ENCODE measurements at regions not wholly inside any gene's neighbourhood (a gene's known extent, or its start where the extent isn't known, plus 50 kb on each side); places are given as distances from the start of the nearest gene placed in this dataset.

DNA sequence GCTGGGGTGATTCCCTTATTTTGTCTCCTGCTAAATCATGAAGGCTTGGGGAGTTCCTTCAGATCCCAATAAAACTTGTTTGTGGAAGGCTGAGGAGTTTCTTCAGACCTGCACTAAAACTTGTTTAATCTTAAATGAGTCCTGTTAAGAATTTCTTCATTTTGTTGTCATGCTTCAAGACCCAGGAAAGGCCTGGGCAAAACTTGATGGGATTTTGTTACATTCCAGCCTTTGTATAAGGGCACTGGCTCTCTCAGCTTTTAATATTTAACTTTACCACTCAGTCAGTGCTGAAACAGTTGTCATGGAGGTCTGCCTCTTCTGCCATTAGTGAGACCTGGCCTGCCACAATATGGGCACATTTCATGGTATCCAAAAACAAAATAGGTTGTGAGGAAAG is 699.0 kb downstream of the ETS1 start:
- H3K4me3 Mint-ChIP-seq = no peak overlapping the region
- H3K4me1 Mint-ChIP-seq = no peaks in the 10 kb centered on the region
- H3K27ac Mint-ChIP-seq = no peak overlapping the region
- peaks cover 11 to 30% (median 16%) of the 10 kb centered on the region in 7 donors for H3K9me3 Mint-ChIP-seq
- H3K36me3 Mint-ChIP-seq = peaks cover 5 to 9% of the 10 kb centered on the region in 2 donors
- H3K27me3 Mint-ChIP-seq = peaks cover 0 to 10% (median 0%) of the 10 kb centered on the region in 3 donors
- DNase-seq (no peak), ATAC-seq (ENCODE audit: low read depth in 2 of 2) (no peak)

DNA sequence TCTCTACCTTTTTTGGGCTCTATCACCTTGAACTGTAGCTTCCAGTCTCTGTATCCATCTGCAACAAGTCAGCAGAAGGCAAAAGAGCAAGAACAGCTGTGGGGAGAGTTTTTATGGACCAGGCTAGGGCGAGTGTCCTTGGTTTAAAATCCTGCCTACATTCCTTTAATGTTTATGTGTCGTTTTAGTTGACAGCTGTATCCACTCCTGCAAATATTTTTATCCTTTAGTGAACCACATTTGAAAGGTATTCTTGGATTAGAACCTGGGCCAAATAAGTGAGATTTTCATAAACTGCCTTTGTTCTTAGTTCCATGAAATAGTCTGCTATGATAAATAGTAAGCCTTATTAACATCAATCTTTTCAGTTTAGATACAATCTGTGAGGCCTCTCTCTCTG is 712.2 kb downstream of the ETS1 start:
- H3K27me3 Mint-ChIP-seq = no peaks in the 10 kb centered on the region
- H3K36me3 Mint-ChIP-seq = no peaks in the 10 kb centered on the region

DNA sequence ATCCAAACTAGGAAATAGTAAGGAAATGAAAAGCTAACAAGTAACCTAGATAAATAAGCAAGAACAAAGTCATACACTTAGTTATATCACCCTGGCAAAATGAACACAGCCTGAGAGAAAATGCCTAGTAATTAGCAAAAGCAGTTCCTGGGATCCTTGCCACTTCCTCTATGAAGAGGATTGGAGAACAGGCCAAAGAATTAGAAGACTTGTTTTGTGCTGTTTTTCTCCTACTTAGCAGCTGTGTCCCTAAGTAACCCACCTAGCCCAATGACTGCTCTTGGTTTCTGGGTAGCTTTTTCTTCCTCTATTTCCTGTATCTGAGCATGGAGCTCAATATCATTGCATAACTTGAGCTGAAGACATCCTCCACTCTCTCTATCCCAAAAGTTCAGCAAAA is 713.9 kb downstream of the ETS1 start:
- no peak overlapping the region for H3K4me3 Mint-ChIP-seq
- ATAC-seq (ENCODE audit: low read depth in 2 of 2) = no peak
- H3K27me3 Mint-ChIP-seq = no peaks in the 10 kb centered on the region
- no peak for DNase-seq
- H3K4me1 Mint-ChIP-seq = no peaks in the 10 kb centered on the region
- peaks cover 0 to 7% (median 0%) of the 10 kb centered on the region in 7 donors for H3K9me3 Mint-ChIP-seq
- H3K36me3 Mint-ChIP-seq = no peaks in the 10 kb centered on the region
- H3K27ac Mint-ChIP-seq = no peak overlapping the region

More for the DNA sequence above, 712.2 kb downstream of the ETS1 start:
- ATAC-seq (ENCODE audit: low read depth in 2 of 2) (no peak), DNase-seq (no peak)
- H3K4me3 Mint-ChIP-seq = no peak overlapping the region
- H3K9me3 Mint-ChIP-seq = peaks cover 0 to 7% (median 0%) of the 10 kb centered on the region in 7 donors
- no peaks in the 10 kb centered on the region for H3K4me1 Mint-ChIP-seq
- H3K27ac Mint-ChIP-seq = no peak overlapping the region

DNA sequence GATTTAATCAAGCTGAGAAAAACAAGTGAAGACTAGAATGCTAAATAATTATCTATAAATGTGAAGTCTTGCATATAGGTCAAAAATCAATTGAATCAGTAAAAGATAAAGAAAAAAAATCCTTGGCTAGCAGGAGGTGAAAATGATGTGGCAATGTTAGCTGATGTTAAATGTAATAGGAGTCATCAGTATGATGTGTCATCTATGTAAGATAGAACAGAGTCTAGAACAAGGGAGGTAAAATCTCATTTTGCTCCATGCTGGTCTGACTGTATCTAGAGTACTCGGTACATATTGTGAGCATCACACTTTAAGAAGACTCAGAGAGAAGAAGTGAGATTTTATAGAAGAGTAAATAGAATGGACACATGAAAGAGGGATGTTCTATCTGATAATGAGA is 721.2 kb downstream of the ETS1 start:
- H3K27me3 Mint-ChIP-seq = no peaks in the 10 kb centered on the region
- H3K9me3 Mint-ChIP-seq = peaks cover 0 to 4% (median 2%) of the 10 kb centered on the region in 7 donors
- DNase-seq (no peak), ATAC-seq (ENCODE audit: low read depth in 2 of 2) (no peak)
- H3K4me1 Mint-ChIP-seq = no peaks in the 10 kb centered on the region
- no peaks in the 10 kb centered on the region for H3K36me3 Mint-ChIP-seq
- no peak overlapping the region for H3K27ac Mint-ChIP-seq
- H3K4me3 Mint-ChIP-seq = no peak overlapping the region

DNA sequence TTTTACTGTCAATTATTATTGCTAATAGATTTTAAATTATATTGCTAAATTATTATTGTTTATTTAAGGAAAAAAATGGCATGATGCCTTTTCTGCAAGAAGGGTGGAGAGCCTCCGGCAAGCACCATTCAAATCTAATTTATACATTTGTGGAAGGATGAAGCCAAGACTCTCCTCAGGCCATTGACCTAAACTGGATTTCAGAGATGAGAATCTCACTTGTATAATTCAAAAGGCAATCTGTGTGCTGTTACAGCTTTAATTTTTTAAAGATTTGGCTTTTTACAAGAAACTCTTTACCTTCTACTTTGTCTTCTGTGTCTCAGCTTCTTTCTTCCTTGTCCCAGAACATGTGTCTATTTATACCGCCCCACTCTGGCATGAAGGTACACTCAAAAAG is 722.5 kb downstream of the ETS1 start:
- H3K27me3 Mint-ChIP-seq = no peaks in the 10 kb centered on the region
- H3K9me3 Mint-ChIP-seq = peaks cover 0 to 8% (median 2%) of the 10 kb centered on the region in 7 donors
- DNase-seq (no peak), ATAC-seq (ENCODE audit: low read depth in 2 of 2) (no peak)
- H3K4me3 Mint-ChIP-seq = no peak overlapping the region
- no peaks in the 10 kb centered on the region for H3K4me1 Mint-ChIP-seq
- no peak overlapping the region for H3K27ac Mint-ChIP-seq
- H3K36me3 Mint-ChIP-seq = no peaks in the 10 kb centered on the region

DNA sequence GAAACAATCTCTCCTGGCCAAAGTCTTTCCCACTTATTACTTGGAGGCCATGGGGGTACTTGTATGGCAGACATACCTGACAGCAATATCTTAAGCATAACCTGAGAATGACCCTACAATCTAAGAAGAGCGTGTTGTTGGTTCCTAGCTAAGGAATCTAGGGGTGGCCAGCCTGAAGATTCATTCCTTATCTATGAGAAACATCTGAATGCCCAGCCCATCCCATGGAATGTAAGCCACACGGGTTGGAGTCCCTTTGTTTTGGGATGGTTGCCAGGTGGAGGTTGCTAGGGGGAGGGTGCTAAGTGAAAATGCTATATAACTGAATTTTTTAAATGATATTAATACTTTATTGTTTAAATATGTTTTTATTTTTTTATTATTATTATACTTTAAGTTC is 725.0 kb downstream of the ETS1 start:
- no peak for ATAC-seq (ENCODE audit: low read depth in 2 of 2)
- no peak overlapping the region for H3K4me3 Mint-ChIP-seq

DNA sequence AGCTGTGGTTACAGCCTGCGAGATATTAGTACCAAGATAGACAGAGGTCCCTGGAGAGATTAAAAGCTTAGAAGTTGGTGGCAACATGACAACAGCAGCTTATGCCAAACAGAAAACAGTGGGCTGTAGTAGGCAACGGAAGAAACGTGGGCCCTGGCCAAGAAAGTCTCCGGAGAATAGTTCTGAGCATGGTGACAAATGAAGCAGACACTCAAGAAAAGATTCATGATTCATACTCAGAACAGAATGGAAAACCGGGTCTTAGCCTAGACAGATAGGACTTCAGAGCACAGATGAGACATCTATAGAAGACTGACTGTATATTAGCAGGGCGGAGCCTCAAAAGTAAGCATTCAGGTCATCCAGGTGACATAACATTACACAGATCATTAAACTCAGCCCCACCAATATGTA is 727.4 kb downstream of the ETS1 start:
- peak overlapping the region in 1 of 6 donors; percentile 13 for H3K27ac Mint-ChIP-seq
- H3K36me3 Mint-ChIP-seq = no peaks in the 10 kb centered on the region
- no peak for DNase-seq
- H3K4me3 Mint-ChIP-seq = no peak overlapping the region
- peaks cover 0 to 5% (median 0%) of the 10 kb centered on the region in 3 donors for H3K27me3 Mint-ChIP-seq
- no peaks in the 10 kb centered on the region for H3K4me1 Mint-ChIP-seq
- peaks cover 0 to 8% (median 0%) of the 10 kb centered on the region in 7 donors for H3K9me3 Mint-ChIP-seq
- ATAC-seq (ENCODE audit: low read depth in 2 of 2) = no peak

More for the DNA sequence above, 725.0 kb downstream of the ETS1 start:
- Mint-ChIP-seq H3K27ac (no peak overlapping the region), H3K27me3 (no peaks in the 10 kb centered on the region), H3K36me3 (no peaks in the 10 kb centered on the region), H3K9me3 (peaks cover 0 to 8% (median 2%) of the 10 kb centered on the region in 7 donors), H3K4me1 (no peaks in the 10 kb centered on the region)
- DNase-seq = no peak

DNA sequence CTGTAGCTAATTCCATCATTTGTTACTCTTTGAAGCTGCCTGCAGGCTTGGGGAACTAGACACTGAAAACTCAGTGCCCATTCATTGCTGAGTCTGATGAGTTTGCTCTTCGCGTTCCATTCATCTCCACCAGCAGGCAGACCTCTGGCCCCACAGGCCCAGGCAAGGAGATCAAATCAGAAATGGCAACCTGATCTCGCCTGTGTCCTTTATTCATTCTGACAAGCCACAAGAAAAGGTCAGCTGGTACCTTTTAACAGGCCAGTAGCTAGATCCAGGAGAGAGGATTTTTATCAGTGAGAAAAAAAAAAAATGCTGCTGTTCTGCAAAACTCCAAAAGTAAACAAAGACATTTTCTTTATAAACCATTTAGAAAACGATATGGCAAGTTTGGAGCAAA is 742.5 kb downstream of the ETS1 start:
- Mint-ChIP-seq H3K4me3 (no peak overlapping the region), H3K27ac (no peak overlapping the region)

DNA sequence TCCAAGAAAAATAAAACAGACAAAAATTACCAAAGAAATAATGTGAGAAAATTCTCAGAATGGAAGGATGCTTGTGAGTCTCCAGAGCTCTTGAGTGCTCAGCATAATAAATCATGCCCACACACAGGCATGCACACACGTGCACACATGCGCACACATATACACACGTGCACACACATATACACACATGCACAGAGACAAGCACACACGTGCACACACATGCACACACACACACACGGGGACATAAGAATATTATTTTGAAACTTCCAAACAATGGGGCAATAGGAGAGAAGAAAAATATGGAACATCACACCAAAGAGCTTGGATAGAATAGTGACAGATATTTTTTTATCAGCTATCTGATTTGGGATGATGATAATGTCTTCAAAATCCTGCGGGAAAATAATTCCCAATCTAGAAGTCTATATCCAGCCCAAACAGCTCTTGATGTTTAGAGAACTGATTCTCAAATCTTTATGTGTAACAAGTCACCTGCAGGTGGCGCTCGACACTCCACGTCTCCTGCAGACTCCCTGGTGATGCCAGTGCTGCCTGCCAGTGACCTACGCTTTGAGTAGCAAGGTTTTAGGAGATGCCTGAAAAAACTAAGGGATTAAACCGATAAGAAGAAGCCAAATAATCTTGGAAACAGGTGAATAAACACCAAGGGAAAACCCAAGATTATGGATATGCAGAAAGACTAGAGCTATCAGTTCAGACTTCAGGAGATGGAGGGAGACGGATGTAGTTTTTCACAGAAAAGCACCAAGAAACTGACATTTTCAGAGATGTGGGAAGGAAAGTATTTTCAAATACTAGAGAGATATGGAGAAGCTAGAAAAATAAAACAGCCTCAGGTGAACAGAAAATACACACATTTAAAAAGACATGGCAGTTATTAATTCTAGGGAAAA is 743.6 kb downstream of the ETS1 start:
- H3K4me1 Mint-ChIP-seq = no peaks in the 10 kb centered on the region
- peaks cover 0 to 4% (median 0%) of the 10 kb centered on the region in 7 donors for H3K9me3 Mint-ChIP-seq
- ATAC-seq (ENCODE audit: low read depth in 2 of 2) (no peak), DNase-seq (no peak)
- H3K27me3 Mint-ChIP-seq = peaks cover 0 to 5% (median 0%) of the 10 kb centered on the region in 3 donors
- no peak overlapping the region for H3K4me3 Mint-ChIP-seq
- H3K36me3 Mint-ChIP-seq = no peaks in the 10 kb centered on the region
- H3K27ac Mint-ChIP-seq = no peak overlapping the region

More for the DNA sequence above, 742.5 kb downstream of the ETS1 start:
- ATAC-seq (ENCODE audit: low read depth in 2 of 2) (no peak), DNase-seq (no peak)
- H3K27me3 Mint-ChIP-seq = peaks cover 0 to 5% (median 0%) of the 10 kb centered on the region in 3 donors
- H3K36me3 Mint-ChIP-seq = no peaks in the 10 kb centered on the region
- H3K9me3 Mint-ChIP-seq = peaks cover 0 to 4% (median 0%) of the 10 kb centered on the region in 7 donors
- no peaks in the 10 kb centered on the region for H3K4me1 Mint-ChIP-seq

DNA sequence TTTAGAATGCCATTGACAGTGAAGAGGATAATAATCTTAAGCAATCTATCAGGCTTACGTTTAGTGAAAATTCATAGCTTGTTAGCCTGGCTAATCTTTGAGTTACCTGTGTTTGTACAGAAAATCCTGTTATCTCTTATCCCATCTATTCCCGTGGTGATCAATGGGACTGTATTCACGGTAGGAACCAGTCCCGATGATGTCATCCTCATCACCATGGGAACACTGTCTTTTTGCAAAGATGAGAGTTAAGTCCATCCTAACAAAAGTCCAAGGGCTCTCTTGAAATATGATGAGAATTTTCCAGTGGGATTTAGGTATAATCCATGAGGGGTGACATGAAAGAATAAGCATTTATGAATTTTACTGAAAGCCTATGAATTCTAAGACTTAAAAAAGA is 762.2 kb downstream of the ETS1 start:
- Mint-ChIP-seq H3K4me3 (no peak overlapping the region), H3K9me3 (no peaks in the 10 kb centered on the region), H3K4me1 (no peaks in the 10 kb centered on the region), H3K27me3 (peaks cover 0 to 12% (median 4%) of the 10 kb centered on the region in 3 donors), H3K36me3 (no peaks in the 10 kb centered on the region), H3K27ac (no peak overlapping the region)
- no peak for DNase-seq
- no peak for ATAC-seq (ENCODE audit: low read depth in 2 of 2)

DNA sequence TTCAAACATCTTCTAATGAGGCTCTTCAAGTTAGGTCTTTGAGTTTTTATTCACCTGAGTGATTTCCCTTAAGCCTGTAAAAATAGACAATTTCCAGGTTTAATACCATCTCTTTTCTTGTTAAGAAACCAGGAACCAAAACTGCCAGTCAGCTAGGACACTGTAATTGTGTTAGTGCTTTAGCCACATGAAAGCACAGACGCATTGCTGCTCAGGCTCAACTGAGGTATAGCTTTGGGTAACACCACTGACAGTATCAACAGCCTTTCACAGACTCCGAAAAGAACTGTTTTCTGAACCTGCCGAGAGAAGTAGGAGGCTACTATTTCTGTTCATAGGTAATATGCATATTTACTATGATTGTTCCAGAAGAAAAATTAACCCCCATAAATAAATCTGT is 768.7 kb downstream of the ETS1 start:
- ATAC-seq (ENCODE audit: low read depth in 2 of 2) (no peak), DNase-seq (no peak)
- Mint-ChIP-seq H3K27me3 (no peaks in the 10 kb centered on the region), H3K27ac (no peak overlapping the region), H3K9me3 (no peaks in the 10 kb centered on the region), H3K36me3 (no peaks in the 10 kb centered on the region), H3K4me3 (no peak overlapping the region), H3K4me1 (no peaks in the 10 kb centered on the region)

DNA sequence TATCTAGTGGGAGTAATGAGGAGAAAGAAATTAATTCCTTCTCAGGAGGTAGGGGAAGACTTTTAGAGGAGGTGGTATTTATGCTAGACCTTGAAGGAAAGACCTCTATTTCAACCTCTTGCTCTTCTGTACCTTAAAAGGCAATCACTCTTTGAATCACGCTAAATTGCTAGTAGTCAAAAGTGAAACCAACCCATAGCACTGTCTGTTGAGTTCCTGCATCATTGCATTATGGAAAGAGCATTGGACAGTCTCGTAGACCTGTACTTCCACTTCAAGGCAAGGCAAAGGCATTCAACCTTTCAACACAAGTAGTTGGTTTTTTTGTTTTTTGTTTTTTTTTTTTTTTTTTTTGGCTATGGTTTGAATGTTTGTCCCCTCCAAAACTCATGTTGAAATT is 770.4 kb downstream of the ETS1 start:
- DNase-seq (no peak), ATAC-seq (ENCODE audit: low read depth in 2 of 2) (no peak)
- H3K27me3 Mint-ChIP-seq = peaks cover 0 to 6% (median 0%) of the 10 kb centered on the region in 3 donors
- no peaks in the 10 kb centered on the region for H3K36me3 Mint-ChIP-seq
- H3K4me3 Mint-ChIP-seq = no peak overlapping the region
- no peaks in the 10 kb centered on the region for H3K9me3 Mint-ChIP-seq
- H3K27ac Mint-ChIP-seq = no peak overlapping the region
- no peaks in the 10 kb centered on the region for H3K4me1 Mint-ChIP-seq

DNA sequence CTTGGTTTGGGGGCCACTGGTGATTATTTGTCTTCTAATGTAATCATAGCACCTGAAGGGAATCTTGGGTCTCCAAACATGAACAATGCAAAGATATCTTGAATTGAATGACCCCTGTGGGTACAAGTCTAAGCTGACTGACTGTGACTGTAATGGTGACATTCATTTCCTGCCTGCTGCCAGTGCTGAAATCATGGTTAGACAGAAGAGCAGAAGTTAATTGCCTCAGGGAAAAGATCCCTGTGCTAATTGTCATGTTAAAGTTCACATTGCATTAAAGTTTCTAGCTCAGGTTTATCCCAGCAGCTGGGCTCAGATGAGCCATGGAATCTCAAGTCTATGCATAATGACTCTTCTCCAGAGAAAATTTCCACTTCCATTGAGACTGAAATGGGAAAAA is 772.0 kb downstream of the ETS1 start:
- ATAC-seq (ENCODE audit: low read depth in 2 of 2) = no peak
- DNase-seq = no peak
- Mint-ChIP-seq H3K4me1 (no peaks in the 10 kb centered on the region), H3K4me3 (no peak overlapping the region), H3K27me3 (peaks cover 0 to 6% (median 0%) of the 10 kb centered on the region in 3 donors), H3K36me3 (no peaks in the 10 kb centered on the region), H3K27ac (no peak overlapping the region), H3K9me3 (no peaks in the 10 kb centered on the region)

DNA sequence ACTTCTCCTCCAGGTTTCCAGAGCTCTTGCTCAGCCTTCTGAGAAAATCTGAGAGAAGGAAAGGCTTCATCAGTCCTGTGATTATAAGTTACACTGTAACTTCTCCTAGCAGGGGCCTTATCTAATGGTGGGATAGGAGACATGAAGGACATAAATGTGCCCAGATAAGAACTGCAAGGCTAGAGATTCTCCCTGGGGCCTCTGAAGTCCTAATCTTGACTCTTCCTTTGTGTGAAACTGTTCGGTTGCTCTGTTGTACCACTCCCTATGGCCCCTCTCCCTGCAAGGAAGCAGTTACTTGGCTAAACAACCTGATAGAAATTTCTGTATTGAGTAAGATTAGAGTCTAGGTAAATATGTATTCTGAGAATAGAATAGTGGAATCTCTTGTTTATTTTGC is 780.9 kb downstream of the ETS1 start:
- H3K9me3 Mint-ChIP-seq = peaks cover 0 to 3% (median 0%) of the 10 kb centered on the region in 7 donors
- no peak for DNase-seq
- H3K27ac Mint-ChIP-seq = no peak overlapping the region
- no peaks in the 10 kb centered on the region for H3K4me1 Mint-ChIP-seq
- no peak overlapping the region for H3K4me3 Mint-ChIP-seq
- no peak for ATAC-seq (ENCODE audit: low read depth in 2 of 2)
- H3K27me3 Mint-ChIP-seq = peaks cover 0 to 4% (median 0%) of the 10 kb centered on the region in 3 donors
- no peaks in the 10 kb centered on the region for H3K36me3 Mint-ChIP-seq

All from naive B cell (primary cell).